AG09319 (cell line): ENCODE measurements at regions not wholly inside any gene's neighbourhood (a gene's known extent, or its start where the extent isn't known, plus 50 kb on each side); places are given as distances from the start of the nearest gene placed in this dataset.
A peak's percentile ranks its signal among the peaks of the same experiment; 100 is the strongest.

Experiments
- DNase-seq: peaks from one replicate; pipeline ENCODE4 v3.0.0-alpha.2; 2010; ENCODE audit warnings: low read depth; ENCODE audit errors: extremely low read depth
- TF ChIP-seq, protein P1 (sequence below): IDR thresholded peaks from 2 replicates; pipeline ENCODE4 v1.5.1; 2011; ENCODE audit warnings: low read depth, mild to moderate bottlenecking, inconsistent platforms, low read length, moderate library complexity

DNA sequence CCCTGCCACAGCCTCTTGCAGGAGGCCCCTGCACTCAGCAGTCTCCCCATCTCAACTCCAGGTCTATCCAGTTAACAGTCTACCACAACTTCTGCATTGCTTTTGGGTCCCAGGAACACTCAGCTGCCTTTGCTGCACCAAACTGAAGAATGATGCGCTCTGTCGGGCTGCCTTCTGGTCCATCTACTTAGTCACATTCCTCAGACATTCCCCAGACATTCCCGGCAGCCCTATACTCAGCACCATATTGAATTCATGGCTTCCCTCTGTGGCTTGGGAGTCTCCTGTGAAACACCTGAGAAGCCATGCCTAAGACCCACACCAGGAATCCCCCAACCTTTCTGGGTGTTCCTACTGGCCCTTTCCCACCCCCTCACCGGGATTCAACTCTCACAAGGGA, 99.6 kb upstream of the COL21A1 start:
- no peak for DNase-seq
- TF ChIP-seq, protein P1, sequence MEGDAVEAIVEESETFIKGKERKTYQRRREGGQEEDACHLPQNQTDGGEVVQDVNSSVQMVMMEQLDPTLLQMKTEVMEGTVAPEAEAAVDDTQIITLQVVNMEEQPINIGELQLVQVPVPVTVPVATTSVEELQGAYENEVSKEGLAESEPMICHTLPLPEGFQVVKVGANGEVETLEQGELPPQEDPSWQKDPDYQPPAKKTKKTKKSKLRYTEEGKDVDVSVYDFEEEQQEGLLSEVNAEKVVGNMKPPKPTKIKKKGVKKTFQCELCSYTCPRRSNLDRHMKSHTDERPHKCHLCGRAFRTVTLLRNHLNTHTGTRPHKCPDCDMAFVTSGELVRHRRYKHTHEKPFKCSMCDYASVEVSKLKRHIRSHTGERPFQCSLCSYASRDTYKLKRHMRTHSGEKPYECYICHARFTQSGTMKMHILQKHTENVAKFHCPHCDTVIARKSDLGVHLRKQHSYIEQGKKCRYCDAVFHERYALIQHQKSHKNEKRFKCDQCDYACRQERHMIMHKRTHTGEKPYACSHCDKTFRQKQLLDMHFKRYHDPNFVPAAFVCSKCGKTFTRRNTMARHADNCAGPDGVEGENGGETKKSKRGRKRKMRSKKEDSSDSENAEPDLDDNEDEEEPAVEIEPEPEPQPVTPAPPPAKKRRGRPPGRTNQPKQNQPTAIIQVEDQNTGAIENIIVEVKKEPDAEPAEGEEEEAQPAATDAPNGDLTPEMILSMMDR = no peak

DNA sequence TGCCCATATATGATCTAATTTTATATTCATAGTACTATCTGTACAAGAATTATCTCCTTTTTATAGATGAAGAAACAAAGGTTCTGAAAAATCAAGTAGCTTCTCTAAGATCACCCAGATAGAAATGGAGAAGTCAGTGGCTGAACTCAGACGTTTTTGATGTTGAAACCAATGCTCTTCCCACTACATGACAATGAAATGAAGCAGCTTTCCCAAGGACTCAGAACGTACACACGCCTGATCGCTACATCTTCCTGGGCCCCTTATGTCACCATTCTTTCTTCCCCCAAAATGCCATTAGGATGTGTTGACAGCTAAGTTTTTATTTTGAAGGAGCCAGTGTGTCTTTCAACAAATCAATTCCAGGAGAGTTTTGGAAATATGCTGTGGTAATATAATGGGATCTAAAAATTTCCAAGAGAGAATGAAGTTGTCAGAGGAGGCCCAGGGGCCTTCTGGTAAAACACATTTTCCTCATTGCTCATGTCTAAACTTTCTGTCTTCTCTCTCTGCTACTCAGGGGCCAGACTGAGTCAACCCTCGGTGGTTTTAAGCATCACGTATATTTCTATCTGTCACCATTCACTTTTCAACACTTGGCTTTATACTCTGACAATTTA, 98.1 kb upstream of the COL21A1 start:
- DNase-seq = no peak
- TF ChIP-seq, protein P1 = no peak

- TF ChIP-seq, protein P1 = no peak
- peak; percentile 50 for DNase-seq
Observed at GRCh38 chr6:56343295-56343694, 95.9 kb upstream of the COL21A1 start.

GRCh38 chr6:56339524-56339923, 92.1 kb upstream of the COL21A1 start:
- TF ChIP-seq, protein P1 = no peak
- DNase-seq = no peak

DNA sequence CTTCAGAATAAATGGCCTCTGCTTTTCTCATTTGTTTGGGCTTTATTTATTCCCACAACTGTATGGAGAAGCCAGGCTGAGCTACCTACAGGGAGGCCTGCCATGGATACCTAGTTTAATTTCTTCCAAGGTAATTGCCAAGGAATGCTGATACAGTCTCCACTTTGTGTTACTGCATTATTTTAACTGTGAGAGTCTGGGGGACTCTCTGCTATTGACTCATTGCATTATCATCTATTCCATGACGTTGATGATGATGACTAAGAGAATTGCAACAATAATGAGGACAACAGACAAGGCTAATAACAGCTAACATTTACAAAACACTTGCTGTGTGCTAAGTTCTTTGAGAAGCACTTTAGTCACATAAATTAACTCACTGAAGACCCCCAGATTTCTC, 88.3 kb upstream of the COL21A1 start:
- DNase-seq = no peak
- TF ChIP-seq, protein P1 = no peak

- no peak for DNase-seq
- TF ChIP-seq, protein P1 = no peak
Observed at GRCh38 chr6:56334937-56335336, 87.6 kb upstream of the COL21A1 start.

GRCh38 chr6:56329271-56330050, 82.1 kb upstream of the COL21A1 start:
- DNase-seq = no peak
- TF ChIP-seq, protein P1 = no peak
